GM12892 (cell line): ENCODE measurements at regions not wholly inside any gene's neighbourhood (a gene's known extent, or its start where the extent isn't known, plus 50 kb on each side); places are given as distances from the start of the nearest gene placed in this dataset.

Experiments used
- DNase-seq: peaks from one replicate; pipeline ENCODE4 v3.0.0; 2011; ENCODE audit not compliant: insufficient read length
- FAIRE-seq: peaks from 2 replicates; lab custom pipeline; 2011; peaks lifted over from hg19 to GRCh38; lab: Jason Lieb, UNC
- POLR2A ChIP-seq: IDR thresholded peaks from 2 replicates; pipeline ENCODE4 v1.6.1; 2011; ENCODE audit warnings: low read depth, low read length, control low read depth
- POLR2AphosphoS5 ChIP-seq: IDR thresholded peaks from 2 replicates; pipeline ENCODE4 v1.6.1; 2011; ENCODE audit warnings: low read depth, low read length, control low read depth
- TAF1 ChIP-seq: IDR thresholded peaks from 2 replicates; pipeline ENCODE4 v1.6.1; 2011; ENCODE audit warnings: low read depth, mild to moderate bottlenecking, control low read depth, low read length, borderline replicate concordance

DNA sequence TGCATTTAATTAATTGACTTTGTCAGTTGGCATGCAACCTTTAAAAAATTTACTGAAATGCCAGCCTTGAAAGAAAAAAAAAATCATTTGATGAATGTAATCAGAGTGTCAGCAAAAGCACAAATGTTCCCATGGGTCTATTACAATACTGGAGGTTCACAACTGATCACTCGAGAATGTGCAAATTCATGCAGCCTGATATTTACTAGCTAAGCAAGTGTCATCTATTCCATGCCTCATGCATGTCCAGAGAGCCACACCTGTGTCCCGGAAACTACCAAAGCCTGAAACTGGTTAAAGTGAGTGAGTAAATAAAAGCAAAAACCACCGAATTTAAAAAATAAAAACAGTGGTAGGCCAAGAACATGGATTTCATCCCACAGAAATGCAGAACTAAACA is 415.3 kb upstream of the ID2 start:
- no peak for DNase-seq
- FAIRE-seq = no peak
- TF ChIP-seq POLR2AphosphoS5 (no peak), TAF1 (no peak), POLR2A (no peak)

DNA sequence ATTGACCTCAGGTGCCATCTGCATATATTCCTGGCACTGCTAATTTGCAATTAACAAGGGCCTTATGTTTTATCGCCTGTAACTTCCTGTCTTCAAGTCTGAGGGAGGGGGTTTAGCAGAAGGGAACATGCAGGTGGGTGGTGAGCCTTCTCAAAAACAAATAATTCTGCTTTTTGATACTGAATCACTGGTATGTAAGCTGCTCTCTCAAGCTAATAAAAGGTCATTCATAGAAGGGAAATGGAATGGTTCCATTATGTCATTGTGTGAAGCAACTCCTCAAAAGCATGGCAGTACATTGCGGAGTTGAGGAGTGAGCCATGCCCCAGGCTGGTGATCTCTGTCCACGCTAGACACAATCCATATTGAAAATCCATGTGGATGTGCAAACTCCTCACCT is 414.8 kb upstream of the ID2 start:
- no peak for TF ChIP-seq POLR2AphosphoS5
- no peak for TF ChIP-seq TAF1
- no peak for TF ChIP-seq POLR2A
- FAIRE-seq = no peak
- DNase-seq = no peak

DNA sequence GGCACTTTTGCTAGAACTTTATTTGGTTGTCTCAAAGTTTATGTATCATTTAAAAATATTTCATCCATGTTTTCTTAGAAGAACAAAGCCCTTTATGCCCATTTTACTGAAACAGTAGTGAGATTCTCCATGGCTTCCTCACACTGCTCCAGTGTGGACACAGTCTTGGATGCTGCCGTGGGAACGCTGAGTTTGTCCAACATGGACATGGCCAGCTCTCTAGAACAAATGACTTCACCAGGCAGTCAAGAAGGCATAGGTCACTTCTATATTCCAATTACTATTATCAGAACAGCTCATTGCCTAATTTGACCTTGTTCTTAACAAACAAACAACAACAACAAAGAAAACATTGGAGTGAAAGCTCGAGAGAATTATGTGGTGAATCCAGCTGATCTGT is 414.1 kb upstream of the ID2 start:
- DNase-seq (no peak), FAIRE-seq (no peak)
- TF ChIP-seq POLR2A = no peak
- TF ChIP-seq POLR2AphosphoS5 = no peak
- no peak for TF ChIP-seq TAF1

DNA sequence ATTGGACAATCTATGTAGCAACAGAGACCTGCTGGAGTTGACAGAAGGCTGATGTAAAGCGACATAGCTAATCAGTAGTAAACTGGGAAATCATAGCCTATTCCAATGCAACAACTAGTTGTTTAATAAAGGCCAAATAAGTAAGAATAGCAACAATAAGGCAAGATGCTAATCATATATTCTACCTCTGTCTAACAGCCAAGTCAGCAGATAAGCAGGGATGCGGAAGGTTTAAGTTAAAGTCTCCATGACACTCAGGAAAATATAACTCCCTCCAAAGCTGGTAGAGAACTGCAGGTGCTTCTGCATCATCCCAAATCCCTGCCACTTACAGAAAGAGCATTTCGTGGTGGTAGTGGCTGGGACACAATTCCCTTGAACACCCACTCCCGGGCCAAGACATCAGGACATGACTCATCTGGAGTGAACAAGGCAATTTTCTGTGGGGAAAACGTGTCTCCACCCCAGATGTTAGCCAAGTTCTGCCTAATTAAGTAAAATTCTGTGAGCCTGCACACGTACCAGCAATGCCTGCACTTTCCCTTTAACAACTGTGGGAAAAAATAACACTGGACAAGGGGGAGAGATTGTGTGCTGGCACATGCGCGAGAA is 413.6 kb upstream of the ID2 start:
- FAIRE-seq (no peak), DNase-seq (no peak)

DNA sequence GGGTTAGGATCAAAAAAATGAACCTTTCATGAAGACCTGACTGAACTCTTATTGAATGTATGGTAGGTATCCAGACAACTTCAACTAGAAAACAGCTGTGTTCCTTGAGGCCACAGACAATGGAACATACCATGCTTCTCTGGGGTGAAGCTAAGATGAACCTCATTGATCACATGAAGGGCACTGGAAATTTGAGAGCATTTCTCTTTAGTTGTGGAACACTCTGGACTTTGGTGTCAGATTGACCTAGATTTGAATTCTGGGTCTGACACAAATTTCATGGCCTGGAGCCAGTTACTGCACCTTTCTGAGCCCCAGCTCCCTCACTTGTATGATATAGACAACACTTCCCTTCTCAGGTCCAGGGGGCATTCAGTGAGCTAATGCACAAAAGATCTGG is 411.2 kb upstream of the ID2 start:
- TF ChIP-seq POLR2AphosphoS5 (no peak), POLR2A (no peak), TAF1 (no peak)
- FAIRE-seq (no peak), DNase-seq (no peak)

More for the DNA sequence above, 413.6 kb upstream of the ID2 start:
- TF ChIP-seq POLR2A = no peak
- TF ChIP-seq TAF1 = no peak
- TF ChIP-seq POLR2AphosphoS5 = no peak

DNA sequence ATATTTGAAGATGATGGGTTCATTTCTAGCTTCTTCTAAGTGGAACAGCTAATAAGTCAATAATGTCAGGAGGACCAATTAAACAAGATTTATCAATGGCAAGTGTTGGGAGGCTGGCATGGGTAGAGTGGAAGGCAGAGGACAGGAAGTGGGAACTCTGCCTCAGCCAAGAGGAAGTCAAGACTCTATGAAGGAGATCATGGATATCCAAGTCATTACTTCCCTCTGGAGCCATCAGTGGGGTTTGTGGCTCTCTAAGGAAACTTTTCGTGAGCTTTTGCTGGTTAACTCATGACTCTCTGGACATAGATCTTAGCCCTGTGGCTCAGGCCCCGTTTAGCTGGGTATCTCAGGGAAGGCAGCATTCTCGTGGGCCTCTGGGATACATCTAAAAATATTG is 410.4 kb upstream of the ID2 start:
- TF ChIP-seq POLR2A (no peak), TAF1 (no peak), POLR2AphosphoS5 (no peak)
- FAIRE-seq (no peak), DNase-seq (no peak)

DNA sequence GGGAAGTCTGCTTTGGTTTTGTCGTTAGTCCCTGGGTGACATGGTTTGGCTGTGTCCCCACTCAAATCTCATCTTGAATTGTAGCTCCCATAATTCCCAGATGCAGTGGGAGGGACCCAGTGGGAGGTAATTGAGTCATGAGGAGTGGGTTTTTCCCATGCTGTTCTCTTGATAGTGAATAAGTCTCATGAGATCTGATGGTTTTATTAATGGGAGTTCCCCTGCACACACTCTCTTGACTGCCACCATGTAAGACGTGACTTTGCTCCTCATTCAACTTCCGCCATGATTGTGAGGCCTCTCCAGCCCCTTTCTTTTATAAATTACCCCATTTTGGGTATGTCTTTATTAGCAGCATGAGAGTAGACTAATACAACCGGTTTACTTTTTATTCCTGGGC is 405.8 kb upstream of the ID2 start:
- FAIRE-seq (no peak), DNase-seq (no peak)
- TF ChIP-seq POLR2A (no peak), TAF1 (no peak), POLR2AphosphoS5 (no peak)

DNA sequence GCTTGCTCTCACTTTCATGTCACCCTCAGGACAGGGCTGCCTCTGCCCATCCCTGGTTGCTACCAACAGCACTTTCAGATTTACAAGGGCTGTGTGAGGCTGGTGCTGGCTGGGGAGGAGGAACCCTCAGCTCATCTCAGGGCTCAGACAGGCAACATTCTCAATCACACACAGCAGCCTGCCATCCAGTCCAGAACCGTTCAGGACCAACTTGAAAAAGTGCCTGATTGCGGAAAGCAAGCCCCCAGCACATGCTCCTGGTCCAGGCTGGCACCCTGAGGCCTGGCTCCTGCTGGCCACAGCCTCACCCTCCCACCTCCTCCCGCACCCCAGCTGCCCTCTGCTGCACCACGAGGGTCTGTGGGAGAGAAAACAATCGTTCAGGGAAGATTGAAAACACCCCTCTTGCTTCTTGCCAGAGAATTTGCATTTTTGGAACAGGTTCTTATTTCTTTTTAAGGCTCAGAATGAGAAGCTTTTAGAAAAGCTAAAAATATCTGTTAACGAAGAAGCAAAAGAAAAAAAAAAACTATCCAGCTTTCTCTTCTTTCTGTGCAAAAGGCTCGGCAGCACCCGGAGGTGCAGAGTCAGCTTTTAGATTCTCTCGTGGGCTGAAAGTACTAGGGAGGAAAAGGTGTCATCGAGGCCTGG is 403.8 kb upstream of the ID2 start:
- DNase-seq = no peak
- TF ChIP-seq POLR2A = no peak
- TF ChIP-seq TAF1 = no peak
- no peak for TF ChIP-seq POLR2AphosphoS5
- no peak for FAIRE-seq

DNA sequence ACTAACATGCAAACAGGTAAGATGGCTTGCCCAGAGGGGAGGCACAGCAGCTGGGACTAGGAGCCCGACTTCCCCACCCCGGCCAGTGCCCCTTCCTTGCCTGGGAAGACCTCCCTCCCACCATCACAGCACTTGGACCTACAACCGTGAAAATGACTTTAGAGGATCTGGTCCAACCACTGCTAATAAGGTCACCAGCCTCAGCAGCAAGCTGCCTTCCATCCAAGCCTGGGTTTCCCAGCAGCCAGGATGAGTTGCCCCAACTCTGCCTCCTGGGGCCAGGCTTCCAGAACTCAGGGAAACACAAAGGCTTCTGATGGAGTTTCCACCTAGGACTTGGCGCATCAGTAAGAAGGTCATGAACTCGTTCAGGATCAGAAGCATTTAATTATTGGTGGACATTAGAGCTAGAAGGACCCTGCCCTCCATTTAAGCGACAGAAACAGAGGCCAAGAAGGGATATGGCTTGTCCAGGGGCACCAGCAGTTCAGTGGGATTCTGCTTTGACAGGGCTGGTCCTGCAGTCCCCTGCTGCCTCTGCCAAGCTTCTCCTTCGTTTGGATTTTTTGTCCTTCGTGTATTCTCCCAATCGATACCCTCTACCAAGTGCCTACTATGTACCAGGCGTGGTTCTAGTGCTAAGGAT is 403.0 kb upstream of the ID2 start:
- TF ChIP-seq TAF1 (no peak), POLR2AphosphoS5 (no peak), POLR2A (no peak)
- no peak for FAIRE-seq
- DNase-seq = no peak

DNA sequence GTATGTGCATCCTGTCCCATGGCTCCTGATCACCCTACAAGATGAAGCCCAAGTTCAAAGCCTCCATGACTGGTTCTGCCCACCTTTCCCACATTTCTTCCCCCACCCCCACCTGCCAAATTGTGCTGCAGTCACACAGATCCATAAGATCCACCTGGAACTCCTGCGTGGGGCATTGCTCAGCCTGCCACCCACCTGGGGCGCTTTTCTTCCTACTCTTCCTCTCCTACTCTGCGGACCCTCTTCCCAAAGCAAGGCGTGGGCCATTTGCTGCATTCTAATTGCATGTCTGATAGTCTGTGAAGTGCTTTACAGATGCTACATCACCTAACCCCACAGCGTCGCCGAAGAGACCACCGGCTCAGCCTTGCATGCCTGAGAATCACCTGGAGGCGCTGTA is 402.4 kb upstream of the ID2 start:
- DNase-seq (no peak), FAIRE-seq (no peak)
- TF ChIP-seq POLR2AphosphoS5 = no peak
- TF ChIP-seq TAF1 = no peak
- TF ChIP-seq POLR2A = no peak

DNA sequence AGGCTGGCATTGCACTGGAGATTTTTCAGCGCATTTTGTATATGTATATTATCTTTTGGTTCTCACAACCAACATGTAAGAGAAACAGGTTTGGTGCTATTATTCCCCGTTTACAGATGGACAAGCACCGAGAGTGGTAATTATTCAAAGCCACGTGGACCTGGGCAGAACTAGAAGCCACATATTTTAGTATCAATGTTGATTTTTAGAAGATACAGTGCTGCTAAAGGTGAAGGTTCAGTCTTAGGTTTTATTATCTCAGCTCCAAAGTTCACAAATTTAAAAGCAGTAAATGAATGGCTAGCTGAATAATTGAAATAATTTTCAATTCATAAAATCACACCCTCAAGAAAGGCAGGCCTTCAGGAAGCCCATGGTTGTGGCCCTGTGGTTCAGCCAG is 400.6 kb upstream of the ID2 start:
- TF ChIP-seq POLR2A (no peak), TAF1 (no peak), POLR2AphosphoS5 (no peak)
- DNase-seq = no peak
- no peak for FAIRE-seq
